B cell (primary cell): ENCODE measurements at regions not wholly inside any gene's neighbourhood (a gene's known extent, or its start where the extent isn't known, plus 50 kb on each side); places are given as distances from the start of the nearest gene placed in this dataset.

Experiments
- ATAC-seq: fragments of 200-7000 bp; cut with Tn5 transposase; one replicate; pipeline ENCODE4 v1.10.0; 2021; ENCODE audit warnings: low read depth, mild to moderate bottlenecking, moderate number of reproducible peaks, moderate library complexity
- CTCF ChIA-PET: fragments of 350-600 bp; sonication (Branson Sonifier 250); formaldehyde crosslinking; loops from one replicate; lab custom pipeline; 2021; ENCODE audit warnings: antibody characterized with exemption, inconsistent platforms; lab: Charles Lee
- POLR2A ChIA-PET: fragments of 350-600 bp; sonication (Branson Sonifier 250); formaldehyde crosslinking; loops from one replicate; lab custom pipeline; 2021; ENCODE audit warnings: antibody characterized with exemption; lab: Charles Lee
- DNase-seq: peaks from one replicate; pipeline ENCODE4 v3.0.0; 2013
- H2AFZ ChIP-seq: 2 replicates; pipeline ENCODE4 v1.6.1; 2012; ENCODE audit warnings: mild to moderate bottlenecking, low read depth, low read length; ENCODE audit not compliant: insufficient read depth, poor library complexity, severe bottlenecking
- H3K27ac ChIP-seq, 2 donors: 1 replicate in 1 of 2; 2 replicates in 1 of 2; pipeline ENCODE4 v1.5.1; 2012 to 2013; ENCODE audit warnings: low read length in 2 of 2, mild to moderate bottlenecking in 2 of 2, moderate library complexity in 1 of 2
- H3K27me3 ChIP-seq, 4 experiments: fragments of 200-600 bp in 1 of 4; sonication (generic) in 1 of 4; replicated peaks in 1 of 4; 1 replicate in 2 of 4; 2 replicates in 2 of 4; pipeline versions ENCODE4 v1.6.1 to v1.7.0; 2013 to 2016; ENCODE audit warnings: low read length in 3 of 4, mild to moderate bottlenecking in 2 of 4, mixed read lengths in 1 of 4, moderate library complexity in 1 of 4; ENCODE audit not compliant: insufficient read depth in 4 of 4, control insufficient read depth in 3 of 4; ENCODE audit errors: control extremely low read depth in 1 of 4
- H3K36me3 ChIP-seq, 2 experiments: replicated peaks in 1 of 2; 1 replicate in 1 of 2; 2 replicates in 1 of 2; pipeline versions ENCODE4 v1.6.1 to v1.7.1; 2013; ENCODE audit warnings: low read length in 1 of 2; ENCODE audit not compliant: insufficient read depth in 2 of 2, control insufficient read depth in 1 of 2; ENCODE audit errors: control extremely low read depth in 1 of 2, extremely low read depth in 1 of 2
- H3K4me1 ChIP-seq, 2 donors: fragments of 200-600 bp in 1 of 2; sonication (generic) in 1 of 2; 1 replicate in 1 of 2; 2 replicates in 1 of 2; pipeline versions ENCODE4 v1.5.1 to v1.6.1; 2013 to 2017; ENCODE audit warnings: low read length in 2 of 2; ENCODE audit not compliant: control insufficient read depth in 2 of 2, insufficient read depth in 2 of 2
- H3K4me2 ChIP-seq: replicated peaks from 2 replicates; pipeline ENCODE3; 2012; ENCODE audit warnings: mild to moderate bottlenecking, low read depth, low read length; ENCODE audit not compliant: poor library complexity, severe bottlenecking
- H3K4me3 ChIP-seq, 5 experiments: fragments of 200-600 bp in 1 of 5; sonication (generic) in 1 of 5; 1 replicate in 3 of 5; 2 replicates in 2 of 5; pipeline versions ENCODE4 v1.5.1 to v1.7.0; 2011 to 2016; ENCODE audit warnings: low read length in 4 of 5, mild to moderate bottlenecking in 4 of 5, low read depth in 2 of 5, control low read depth in 1 of 5, moderate library complexity in 1 of 5; ENCODE audit not compliant: insufficient read depth in 1 of 5; ENCODE audit errors: control extremely low read depth in 1 of 5, extremely low read depth in 1 of 5
- H3K79me2 ChIP-seq: fragments of 200-600 bp; sonication (generic); one replicate; pipeline ENCODE4 v1.6.0; 2016; ENCODE audit warnings: low read length; ENCODE audit not compliant: control insufficient read depth, insufficient read depth
- H3K9ac ChIP-seq: fragments of 200-600 bp; sonication (generic); 2 replicates; pipeline ENCODE4 v1.6.1; 2017; ENCODE audit warnings: mild to moderate bottlenecking, low read length, moderate library complexity
- H3K9me3 ChIP-seq, 3 donors: one replicate each; pipeline versions ENCODE4 v1.6.1 to v1.7.1; 2013; ENCODE audit warnings: low read length in 2 of 3; ENCODE audit not compliant: control insufficient read depth in 2 of 3, insufficient read depth in 1 of 3; ENCODE audit errors: control extremely low read depth in 1 of 3
- H4K20me1 ChIP-seq: 2 replicates; pipeline ENCODE4 v1.6.0; 2012; ENCODE audit warnings: mild to moderate bottlenecking, low read length; ENCODE audit not compliant: insufficient read depth, control insufficient read depth, poor library complexity, severe bottlenecking
- H3K27ac Mint-ChIP-seq: one replicate; pipeline ENCODE4 v1.8.0; 2021; ENCODE audit warnings: mixed read lengths
- H3K27me3 Mint-ChIP-seq: one replicate; pipeline ENCODE4 v1.8.0; 2021; ENCODE audit warnings: mixed read lengths
- H3K4me1 Mint-ChIP-seq: one replicate; pipeline ENCODE4 v1.8.0; 2021; ENCODE audit warnings: mixed read lengths
- H3K4me3 Mint-ChIP-seq: one replicate; pipeline ENCODE4 v1.8.0; 2021; ENCODE audit warnings: mixed read lengths
- H3K9me3 Mint-ChIP-seq: one replicate; pipeline ENCODE4 v1.8.0; 2022; ENCODE audit warnings: mixed read lengths; ENCODE audit not compliant: insufficient read depth
- EZH2 ChIP-seq: IDR thresholded peaks from 2 replicates; pipeline ENCODE4 v1.6.1; 2012; ENCODE audit warnings: borderline replicate concordance, low read depth, mild to moderate bottlenecking, moderate library complexity, low read length; ENCODE audit not compliant: insufficient read depth, poor library complexity, severe bottlenecking
- WGBS: methylation state at CpG from one replicate; pipeline ENCODE4 v1.1.5; 2013; ENCODE audit warnings: missing lambda C conversion rate; ENCODE audit not compliant: insufficient coverage; 5-methylcytosine and 5-hydroxymethylcytosine counted together
- intact Hi-C: fragments of 100-400 bp; cut with micrococcal nuclease; formaldehyde crosslinking; loops from one replicate; pipeline ENCODE4 v1.10.0; 2022
- TF ChIP-seq, protein P1 (sequence below): fragments of 200-600 bp; IDR thresholded peaks from one replicate; pipeline ENCODE4 v1.8.0; 2022; ENCODE audit warnings: antibody characterized with exemption, mild to moderate bottlenecking

DNA sequence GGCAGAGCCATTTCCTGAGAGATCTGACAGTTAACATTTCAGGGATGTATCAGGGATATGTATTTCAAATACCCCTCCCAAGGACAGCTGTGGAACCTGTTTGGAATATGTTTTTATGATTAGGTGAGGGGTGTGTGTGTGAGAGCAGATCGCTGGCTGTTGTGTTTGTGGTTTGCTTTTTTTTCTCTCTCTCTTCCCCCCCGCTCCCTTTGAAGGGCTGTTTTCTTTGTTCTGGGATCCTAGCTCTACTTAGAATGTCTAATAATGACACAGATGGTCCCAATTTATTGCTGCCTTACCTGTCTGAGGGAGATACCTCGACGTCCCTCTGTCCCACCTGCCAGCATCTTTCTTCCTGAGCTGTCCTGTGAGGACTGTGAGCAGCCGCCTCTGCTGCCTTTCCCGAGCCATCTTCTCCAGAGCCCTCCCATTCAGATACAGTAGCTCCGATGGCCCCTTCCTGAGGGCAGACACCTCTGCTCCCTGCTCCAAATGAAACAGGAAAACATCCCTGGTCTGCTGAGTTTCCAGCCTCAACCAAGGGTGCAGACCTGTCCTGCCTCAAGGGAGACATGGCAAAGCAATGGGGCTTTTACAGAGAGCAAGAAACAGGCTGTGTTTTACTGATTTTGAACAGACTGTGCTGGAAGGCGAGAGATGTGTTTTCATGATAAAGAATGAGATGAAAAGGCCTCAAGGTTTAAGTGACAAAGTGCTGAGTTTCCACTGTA, 138.0 kb upstream of the TNR start:
- H3K9me3 Mint-ChIP-seq, result no peaks in the 10 kb centered on the region
- H3K27ac ChIP-seq, result no peak overlapping the region
- H3K27me3 Mint-ChIP-seq, result no peaks in the 10 kb centered on the region
- ATAC-seq (no peak), DNase-seq (no peak)
- H3K4me1 Mint-ChIP-seq, result no peaks in the 10 kb centered on the region
- intact Hi-C loops, result no loop called here
- no peak overlapping the region for H2AFZ ChIP-seq
- ChIA-PET POLR2A (no interaction called here), CTCF (no interaction called here)
- 82% methylated on average over 5 of the region's 8 CpGs for WGBS
- H3K27ac Mint-ChIP-seq, result no peak overlapping the region
- TF ChIP-seq EZH2, result no peak
- TF ChIP-seq, protein P1, sequence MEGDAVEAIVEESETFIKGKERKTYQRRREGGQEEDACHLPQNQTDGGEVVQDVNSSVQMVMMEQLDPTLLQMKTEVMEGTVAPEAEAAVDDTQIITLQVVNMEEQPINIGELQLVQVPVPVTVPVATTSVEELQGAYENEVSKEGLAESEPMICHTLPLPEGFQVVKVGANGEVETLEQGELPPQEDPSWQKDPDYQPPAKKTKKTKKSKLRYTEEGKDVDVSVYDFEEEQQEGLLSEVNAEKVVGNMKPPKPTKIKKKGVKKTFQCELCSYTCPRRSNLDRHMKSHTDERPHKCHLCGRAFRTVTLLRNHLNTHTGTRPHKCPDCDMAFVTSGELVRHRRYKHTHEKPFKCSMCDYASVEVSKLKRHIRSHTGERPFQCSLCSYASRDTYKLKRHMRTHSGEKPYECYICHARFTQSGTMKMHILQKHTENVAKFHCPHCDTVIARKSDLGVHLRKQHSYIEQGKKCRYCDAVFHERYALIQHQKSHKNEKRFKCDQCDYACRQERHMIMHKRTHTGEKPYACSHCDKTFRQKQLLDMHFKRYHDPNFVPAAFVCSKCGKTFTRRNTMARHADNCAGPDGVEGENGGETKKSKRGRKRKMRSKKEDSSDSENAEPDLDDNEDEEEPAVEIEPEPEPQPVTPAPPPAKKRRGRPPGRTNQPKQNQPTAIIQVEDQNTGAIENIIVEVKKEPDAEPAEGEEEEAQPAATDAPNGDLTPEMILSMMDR, result no peak
- H3K36me3 ChIP-seq, result no peaks in the 10 kb centered on the region
- H3K9me3 ChIP-seq, result no peaks in the 10 kb centered on the region
- H3K4me2 ChIP-seq, result no peak overlapping the region
- no peaks in the 10 kb centered on the region for H3K4me1 ChIP-seq
- H3K79me2 ChIP-seq, result no peaks in the 10 kb centered on the region
- H4K20me1 ChIP-seq, result no peaks in the 10 kb centered on the region
- H3K4me3 ChIP-seq, result no peak overlapping the region
- H3K4me3 Mint-ChIP-seq, result no peak overlapping the region
- H3K9ac ChIP-seq, result no peak overlapping the region
- H3K27me3 ChIP-seq, result no peaks in the 10 kb centered on the region

DNA sequence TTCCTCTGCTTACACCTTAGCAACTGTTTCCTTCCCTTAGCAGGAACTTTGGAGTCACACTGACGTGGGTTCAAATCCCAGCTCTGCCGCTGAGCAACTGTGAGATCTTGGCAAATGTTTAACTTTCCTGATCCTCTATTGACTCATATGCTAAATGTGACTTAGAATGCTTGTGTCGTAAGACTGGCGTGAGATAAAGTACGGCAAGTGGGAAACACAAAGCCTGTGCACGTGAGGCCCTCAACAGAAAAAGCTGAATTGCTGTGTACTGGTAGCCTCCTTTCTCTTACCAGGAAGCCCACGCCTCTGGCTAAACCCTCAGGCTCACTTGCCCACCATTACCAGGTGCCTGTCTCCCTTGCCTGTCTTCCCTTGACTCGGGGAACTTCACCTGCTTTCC, 135.4 kb upstream of the TNR start:
- H4K20me1 ChIP-seq, result no peaks in the 10 kb centered on the region
- no peak overlapping the region for H3K4me3 ChIP-seq
- no peak for ATAC-seq
- ChIA-PET POLR2A (no interaction called here), CTCF (no interaction called here)
- H3K36me3 ChIP-seq, result no peaks in the 10 kb centered on the region
- TF ChIP-seq, protein P1, result no peak
- TF ChIP-seq EZH2, result no peak
- H3K4me2 ChIP-seq, result no peak overlapping the region
- no peaks in the 10 kb centered on the region for H3K27me3 ChIP-seq
- Mint-ChIP-seq H3K4me3 (no peak overlapping the region), H3K4me1 (no peaks in the 10 kb centered on the region), H3K27ac (no peak overlapping the region), H3K9me3 (no peaks in the 10 kb centered on the region), H3K27me3 (no peaks in the 10 kb centered on the region)
- 77% methylated on average over 8 of the region's 8 CpGs for WGBS
- H3K9me3 ChIP-seq, result no peaks in the 10 kb centered on the region
- no peak overlapping the region for H3K27ac ChIP-seq
- H3K79me2 ChIP-seq, result no peaks in the 10 kb centered on the region
- H3K4me1 ChIP-seq, result no peaks in the 10 kb centered on the region
- intact Hi-C loops, result no loop called here
- no peak overlapping the region for H2AFZ ChIP-seq
- H3K9ac ChIP-seq, result no peak overlapping the region
- DNase-seq, result no peak
